ENCODE measurements at regions not wholly inside any gene's neighbourhood (a gene's known extent, or its start where the extent isn't known, plus 50 kb on each side); places are given as distances from the start of the nearest gene placed in this dataset.

DNA sequence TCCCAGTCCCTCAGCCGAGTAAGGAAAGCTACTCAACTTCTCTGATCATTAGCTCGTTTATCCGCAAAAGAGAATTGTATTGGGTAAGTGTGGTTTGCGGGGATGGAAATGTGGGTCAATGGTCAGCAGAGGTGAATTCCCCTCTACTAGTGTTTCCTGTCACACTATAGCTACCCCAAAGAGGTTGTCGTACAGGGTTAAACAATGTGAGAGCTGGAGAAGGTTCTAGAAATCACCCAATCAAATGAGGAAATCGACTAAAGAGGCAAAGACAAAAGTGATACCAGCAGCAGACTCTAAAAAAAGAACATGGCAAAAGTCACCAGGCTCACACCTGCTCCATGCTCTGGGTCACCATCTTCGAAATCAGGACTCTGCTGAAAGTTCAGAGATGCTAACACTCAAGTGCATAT lies 144.7 kb upstream of the ITGA4 start:
- Histone ChIP-seq H3K27me3 (ENCODE audit: control insufficient read depth in 1 of 2, insufficient read depth in 2 of 2, low read length in 1 of 2) (no peaks in the 10 kb centered on the region), H3K4me3 (ENCODE audit: low read length in 2 of 2) (no peak overlapping the region), H3K9me3 (ENCODE audit: control insufficient read depth, low read length) (no peaks in the 10 kb centered on the region), H3K36me3 (ENCODE audit: control insufficient read depth in 1 of 2, insufficient read depth in 2 of 2, low read length in 1 of 2) (no peaks in the 10 kb centered on the region), H3K4me1 (ENCODE audit: control insufficient read depth in 1 of 2, insufficient read depth in 2 of 2, low read length in 2 of 2) (no peaks in the 10 kb centered on the region), H3K27ac (ENCODE audit: low read depth in 1 of 2, low read length in 2 of 2) (no peak overlapping the region)
- 84 to 86% methylated on average over 7 of the region's 7 CpGs for WGBS, 2 donors
- no peak for DNase-seq
- no peak for ATAC-seq (ENCODE audit: low FRiP score)
- intact Hi-C loops (cut with DNase I) = no loop called here

- no peak for ATAC-seq (ENCODE audit: low FRiP score)
- intact Hi-C loops (cut with DNase I) = no loop called here
- Histone ChIP-seq H3K4me1 (ENCODE audit: control insufficient read depth in 1 of 2, insufficient read depth in 2 of 2, low read length in 2 of 2) (no peaks in the 10 kb centered on the region), H3K9me3 (ENCODE audit: control insufficient read depth, low read length) (no peaks in the 10 kb centered on the region), H3K4me3 (ENCODE audit: low read length in 2 of 2) (no peak overlapping the region), H3K36me3 (ENCODE audit: control insufficient read depth in 1 of 2, insufficient read depth in 2 of 2, low read length in 1 of 2) (no peaks in the 10 kb centered on the region), H3K27me3 (ENCODE audit: control insufficient read depth in 1 of 2, insufficient read depth in 2 of 2, low read length in 1 of 2) (no peaks in the 10 kb centered on the region), H3K27ac (ENCODE audit: low read depth in 1 of 2, low read length in 2 of 2) (no peak overlapping the region)
- WGBS, 2 donors = 90 to 100% methylated on average over 1 of the region's 1 CpG
- no peak for DNase-seq
Measured at GRCh38 chr2:181313845-181314244, 143.3 kb upstream of the ITGA4 start.

DNA sequence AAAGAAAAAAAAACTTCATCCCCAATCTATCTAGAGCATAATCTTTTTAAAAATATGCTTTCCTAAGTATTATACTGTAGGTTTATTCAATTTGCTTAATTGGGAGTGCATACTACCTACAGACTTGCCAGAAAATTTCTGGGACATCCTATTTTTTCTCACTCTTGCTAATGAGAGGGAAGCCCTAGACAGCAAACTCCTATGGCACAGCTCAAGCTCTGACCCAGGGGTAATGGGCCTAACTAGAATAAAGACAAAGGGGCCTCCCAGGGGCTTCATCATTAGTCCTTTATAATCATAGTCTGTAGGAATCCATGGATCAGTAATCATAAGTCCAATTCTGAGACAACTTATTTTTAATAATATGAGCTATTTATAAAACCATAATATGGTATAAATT lies 142.6 kb upstream of the ITGA4 start:
- no peak overlapping the region for H3K27ac ChIP-seq (ENCODE audit: low read depth in 1 of 2, low read length in 2 of 2)
- ATAC-seq (ENCODE audit: low FRiP score) = no peak
- H3K36me3 ChIP-seq (ENCODE audit: control insufficient read depth in 1 of 2, insufficient read depth in 2 of 2, low read length in 1 of 2) = no peaks in the 10 kb centered on the region
- DNase-seq = no peak
- H3K9me3 ChIP-seq (ENCODE audit: control insufficient read depth, low read length) = no peaks in the 10 kb centered on the region
- no peaks in the 10 kb centered on the region for H3K4me1 ChIP-seq (ENCODE audit: control insufficient read depth in 1 of 2, insufficient read depth in 2 of 2, low read length in 2 of 2)
- no peak overlapping the region for H3K4me3 ChIP-seq (ENCODE audit: low read length in 2 of 2)
- intact Hi-C loops (cut with DNase I) = no loop called here
- no peaks in the 10 kb centered on the region for H3K27me3 ChIP-seq (ENCODE audit: control insufficient read depth in 1 of 2, insufficient read depth in 2 of 2, low read length in 1 of 2)

GRCh38 chr2:181317511-181317910 lies 139.7 kb upstream of the ITGA4 start:
- intact Hi-C loops (cut with DNase I) = no loop called here
- Histone ChIP-seq H3K27me3 (ENCODE audit: control insufficient read depth in 1 of 2, insufficient read depth in 2 of 2, low read length in 1 of 2) (no peaks in the 10 kb centered on the region), H3K4me1 (ENCODE audit: control insufficient read depth in 1 of 2, insufficient read depth in 2 of 2, low read length in 2 of 2) (no peaks in the 10 kb centered on the region), H3K9me3 (ENCODE audit: control insufficient read depth, low read length) (no peaks in the 10 kb centered on the region), H3K4me3 (ENCODE audit: low read length in 2 of 2) (no peak overlapping the region), H3K36me3 (ENCODE audit: control insufficient read depth in 1 of 2, insufficient read depth in 2 of 2, low read length in 1 of 2) (no peaks in the 10 kb centered on the region), H3K27ac (ENCODE audit: low read depth in 1 of 2, low read length in 2 of 2) (no peak overlapping the region)
- DNase-seq (no peak), ATAC-seq (ENCODE audit: low FRiP score) (no peak)
- WGBS, 2 donors = 68 to 69% methylated on average over 3 of the region's 3 CpGs

DNA sequence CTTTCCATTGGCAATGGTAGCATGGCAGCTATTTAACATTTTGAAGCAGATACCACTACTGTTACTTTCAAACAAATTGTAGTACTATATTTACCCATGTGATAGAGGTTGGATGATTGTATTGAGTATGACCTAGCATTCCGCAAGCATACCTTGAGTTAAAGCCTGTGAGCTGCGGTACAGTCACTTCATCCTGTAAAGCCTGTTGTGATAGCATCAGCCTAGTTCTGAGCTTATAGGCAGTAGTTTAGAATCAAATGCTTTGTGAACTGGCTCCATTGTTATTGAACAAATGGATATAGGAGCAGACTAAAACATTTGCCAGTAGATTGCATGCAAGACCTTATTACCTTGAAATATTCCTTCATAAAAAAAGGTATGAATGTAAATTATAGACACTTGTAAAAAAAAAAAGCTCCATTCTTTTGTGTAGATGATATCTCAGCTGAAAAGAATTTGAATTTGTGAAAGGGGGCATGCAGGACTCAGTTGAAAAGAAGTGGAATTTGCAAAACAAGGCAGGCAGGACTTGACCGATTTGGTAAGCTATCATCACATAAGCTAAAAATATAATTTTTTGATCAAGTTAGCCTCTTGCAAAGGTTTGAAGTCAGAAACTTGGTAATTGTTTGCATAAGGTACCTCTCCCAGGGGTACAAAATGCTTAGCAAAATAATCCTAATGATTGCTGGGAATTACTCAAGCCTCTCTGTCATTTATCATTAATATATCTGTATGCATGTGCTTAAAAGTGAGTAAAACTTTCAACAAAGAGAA lies 138.5 kb upstream of the ITGA4 start:
- intact Hi-C loops (cut with DNase I) = no loop called here
- ATAC-seq (ENCODE audit: low FRiP score) (no peak), DNase-seq (no peak)
- Histone ChIP-seq H3K4me1 (ENCODE audit: control insufficient read depth in 1 of 2, insufficient read depth in 2 of 2, low read length in 2 of 2) (no peaks in the 10 kb centered on the region), H3K36me3 (ENCODE audit: control insufficient read depth in 1 of 2, insufficient read depth in 2 of 2, low read length in 1 of 2) (no peaks in the 10 kb centered on the region), H3K27me3 (ENCODE audit: control insufficient read depth in 1 of 2, insufficient read depth in 2 of 2, low read length in 1 of 2) (no peaks in the 10 kb centered on the region), H3K27ac (ENCODE audit: low read depth in 1 of 2, low read length in 2 of 2) (no peak overlapping the region), H3K4me3 (ENCODE audit: low read length in 2 of 2) (no peak overlapping the region), H3K9me3 (ENCODE audit: control insufficient read depth, low read length) (no peaks in the 10 kb centered on the region)
- WGBS, 2 donors = 82 to 83% methylated on average over 3 of the region's 3 CpGs

DNA sequence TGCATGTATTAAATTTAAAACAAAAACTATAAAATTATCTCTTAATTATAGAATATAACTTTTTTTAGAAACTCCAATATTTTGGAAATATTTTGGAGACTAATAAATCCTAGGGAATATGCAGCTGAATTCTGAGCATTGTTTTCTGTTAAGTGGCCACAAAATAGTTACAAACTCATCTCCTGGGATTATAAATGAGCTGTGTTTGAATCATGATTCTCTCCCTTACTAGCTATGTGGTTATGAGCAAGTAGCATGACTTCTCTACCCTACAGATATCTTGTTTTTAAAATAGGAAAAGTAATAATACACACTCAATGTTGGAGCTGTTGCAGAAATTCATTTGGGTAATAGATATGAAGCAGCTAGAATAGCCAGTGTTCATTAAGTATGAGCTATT lies 137.9 kb upstream of the ITGA4 start:
- Histone ChIP-seq H3K4me1 (ENCODE audit: control insufficient read depth in 1 of 2, insufficient read depth in 2 of 2, low read length in 2 of 2) (no peaks in the 10 kb centered on the region), H3K27me3 (ENCODE audit: control insufficient read depth in 1 of 2, insufficient read depth in 2 of 2, low read length in 1 of 2) (no peaks in the 10 kb centered on the region), H3K36me3 (ENCODE audit: control insufficient read depth in 1 of 2, insufficient read depth in 2 of 2, low read length in 1 of 2) (no peaks in the 10 kb centered on the region), H3K9me3 (ENCODE audit: control insufficient read depth, low read length) (no peaks in the 10 kb centered on the region), H3K4me3 (ENCODE audit: low read length in 2 of 2) (no peak overlapping the region), H3K27ac (ENCODE audit: low read depth in 1 of 2, low read length in 2 of 2) (no peak overlapping the region)
- ATAC-seq (ENCODE audit: low FRiP score) = no peak
- intact Hi-C loops (cut with DNase I) = no loop called here
- no peak for DNase-seq

GRCh38 chr2:181320638-181321037 lies 136.5 kb upstream of the ITGA4 start:
- H3K4me3 ChIP-seq (ENCODE audit: low read length in 2 of 2) = no peak overlapping the region
- no peaks in the 10 kb centered on the region for H3K9me3 ChIP-seq (ENCODE audit: control insufficient read depth, low read length)
- WGBS, 2 donors = 82 to 86% methylated on average over 2 of the region's 2 CpGs
- no peaks in the 10 kb centered on the region for H3K27me3 ChIP-seq (ENCODE audit: control insufficient read depth in 1 of 2, insufficient read depth in 2 of 2, low read length in 1 of 2)
- H3K4me1 ChIP-seq (ENCODE audit: control insufficient read depth in 1 of 2, insufficient read depth in 2 of 2, low read length in 2 of 2) = no peaks in the 10 kb centered on the region
- no peaks in the 10 kb centered on the region for H3K36me3 ChIP-seq (ENCODE audit: control insufficient read depth in 1 of 2, insufficient read depth in 2 of 2, low read length in 1 of 2)
- DNase-seq (no peak), ATAC-seq (ENCODE audit: low FRiP score) (no peak)
- no peak overlapping the region for H3K27ac ChIP-seq (ENCODE audit: low read depth in 1 of 2, low read length in 2 of 2)
- intact Hi-C loops (cut with DNase I) = no loop called here

GRCh38 chr2:181324912-181325311 lies 132.3 kb upstream of the ITGA4 start:
- Histone ChIP-seq H3K36me3 (ENCODE audit: control insufficient read depth in 1 of 2, insufficient read depth in 2 of 2, low read length in 1 of 2) (no peaks in the 10 kb centered on the region), H3K4me1 (ENCODE audit: control insufficient read depth in 1 of 2, insufficient read depth in 2 of 2, low read length in 2 of 2) (no peaks in the 10 kb centered on the region), H3K9me3 (ENCODE audit: control insufficient read depth, low read length) (no peaks in the 10 kb centered on the region), H3K4me3 (ENCODE audit: low read length in 2 of 2) (no peak overlapping the region), H3K27ac (ENCODE audit: low read depth in 1 of 2, low read length in 2 of 2) (no peak overlapping the region), H3K27me3 (ENCODE audit: control insufficient read depth in 1 of 2, insufficient read depth in 2 of 2, low read length in 1 of 2) (no peaks in the 10 kb centered on the region)
- intact Hi-C loops (cut with DNase I) = no loop called here
- ATAC-seq (ENCODE audit: low FRiP score) (no peak), DNase-seq (no peak)

DNA sequence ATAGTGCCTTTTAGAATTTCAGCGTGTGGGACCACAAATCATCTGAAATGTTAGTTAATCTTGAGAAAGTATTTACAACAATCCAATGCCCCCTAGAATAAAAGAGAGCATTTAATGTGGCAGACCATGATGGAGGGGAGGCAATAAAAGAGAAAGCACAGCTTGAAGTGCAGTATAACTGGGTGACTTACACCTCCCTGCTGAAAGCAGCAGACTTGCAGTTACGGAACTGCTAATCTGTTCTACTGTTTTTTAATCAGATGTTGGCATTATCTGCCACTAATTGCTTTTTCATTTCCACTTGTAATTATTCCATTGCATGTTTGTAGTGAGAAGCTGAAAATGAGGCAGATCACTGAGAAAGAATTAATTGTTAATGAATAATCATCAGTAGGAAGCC lies 130.5 kb upstream of the ITGA4 start:
- Histone ChIP-seq H3K4me3 (ENCODE audit: low read length in 2 of 2) (no peak overlapping the region), H3K27me3 (ENCODE audit: control insufficient read depth in 1 of 2, insufficient read depth in 2 of 2, low read length in 1 of 2) (no peaks in the 10 kb centered on the region), H3K27ac (ENCODE audit: low read depth in 1 of 2, low read length in 2 of 2) (no peak overlapping the region), H3K4me1 (ENCODE audit: control insufficient read depth in 1 of 2, insufficient read depth in 2 of 2, low read length in 2 of 2) (no peaks in the 10 kb centered on the region), H3K36me3 (ENCODE audit: control insufficient read depth in 1 of 2, insufficient read depth in 2 of 2, low read length in 1 of 2) (no peaks in the 10 kb centered on the region), H3K9me3 (ENCODE audit: control insufficient read depth, low read length) (no peaks in the 10 kb centered on the region)
- no peak for ATAC-seq (ENCODE audit: low FRiP score)
- DNase-seq = no peak
- intact Hi-C loops (cut with DNase I) = no loop called here
- 55 to 61% methylated on average over 2 of the region's 2 CpGs for WGBS, 2 donors
